GM12864 (cell line): ENCODE measurements at regions not wholly inside any gene's neighbourhood (a gene's known extent, or its start where the extent isn't known, plus 50 kb on each side); places are given as distances from the start of the nearest gene placed in this dataset.

Experiments used
- DNase-seq: peaks from one replicate; pipeline ENCODE4 v3.0.0-alpha.2; 2011; ENCODE audit warnings: low read depth
- H3K4me3 ChIP-seq: 2 replicates; pipeline ENCODE4 v1.5.1; 2011; ENCODE audit warnings: mild to moderate bottlenecking, low read depth, low read length, control low read depth
- TF ChIP-seq, protein P1 (sequence below): IDR thresholded peaks from 2 replicates; pipeline ENCODE4 v1.5.1; 2011; ENCODE audit warnings: low read depth, mild to moderate bottlenecking, moderate library complexity, low read length, control low read depth, inconsistent platforms; ENCODE audit errors: missing control alignments

DNA sequence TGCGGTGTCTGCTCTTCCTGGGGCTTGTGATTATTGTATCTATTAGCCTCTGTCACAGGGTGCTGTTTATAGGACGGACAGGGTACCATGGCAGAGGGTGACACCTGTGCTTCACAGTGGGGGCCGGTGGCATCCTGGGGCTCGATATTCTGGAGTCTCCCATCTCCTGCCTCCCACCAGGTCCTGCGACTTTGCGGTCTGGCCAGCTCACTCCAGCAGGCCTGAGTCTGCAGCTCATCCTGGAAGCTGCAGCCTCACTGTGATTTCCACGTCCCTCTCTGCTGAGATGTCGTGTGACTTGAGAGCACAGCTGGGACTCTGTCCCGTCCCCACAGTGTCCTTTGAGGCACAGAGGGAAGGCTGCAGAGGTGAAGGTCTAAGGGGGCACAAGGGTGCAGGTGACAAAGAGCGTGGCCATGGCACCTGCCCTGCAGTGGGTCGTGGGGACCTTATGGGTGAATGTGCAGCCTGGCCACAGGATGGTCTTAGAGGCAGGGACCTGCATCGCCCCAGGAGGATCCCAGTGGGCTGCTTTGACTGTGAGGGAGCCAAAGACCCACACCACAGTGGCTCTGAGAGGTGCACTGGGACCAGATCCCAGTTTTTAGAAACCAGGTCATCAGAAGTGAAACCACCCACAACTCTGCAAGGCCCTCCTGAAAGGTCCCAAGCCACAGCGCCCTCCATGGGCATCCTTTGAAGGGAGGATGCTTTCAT is 172.8 kb downstream of the KLF13 start:
- no peak for DNase-seq
- TF ChIP-seq, protein P1, sequence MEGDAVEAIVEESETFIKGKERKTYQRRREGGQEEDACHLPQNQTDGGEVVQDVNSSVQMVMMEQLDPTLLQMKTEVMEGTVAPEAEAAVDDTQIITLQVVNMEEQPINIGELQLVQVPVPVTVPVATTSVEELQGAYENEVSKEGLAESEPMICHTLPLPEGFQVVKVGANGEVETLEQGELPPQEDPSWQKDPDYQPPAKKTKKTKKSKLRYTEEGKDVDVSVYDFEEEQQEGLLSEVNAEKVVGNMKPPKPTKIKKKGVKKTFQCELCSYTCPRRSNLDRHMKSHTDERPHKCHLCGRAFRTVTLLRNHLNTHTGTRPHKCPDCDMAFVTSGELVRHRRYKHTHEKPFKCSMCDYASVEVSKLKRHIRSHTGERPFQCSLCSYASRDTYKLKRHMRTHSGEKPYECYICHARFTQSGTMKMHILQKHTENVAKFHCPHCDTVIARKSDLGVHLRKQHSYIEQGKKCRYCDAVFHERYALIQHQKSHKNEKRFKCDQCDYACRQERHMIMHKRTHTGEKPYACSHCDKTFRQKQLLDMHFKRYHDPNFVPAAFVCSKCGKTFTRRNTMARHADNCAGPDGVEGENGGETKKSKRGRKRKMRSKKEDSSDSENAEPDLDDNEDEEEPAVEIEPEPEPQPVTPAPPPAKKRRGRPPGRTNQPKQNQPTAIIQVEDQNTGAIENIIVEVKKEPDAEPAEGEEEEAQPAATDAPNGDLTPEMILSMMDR, result no peak
- H3K4me3 ChIP-seq, result no peak overlapping the region

DNA sequence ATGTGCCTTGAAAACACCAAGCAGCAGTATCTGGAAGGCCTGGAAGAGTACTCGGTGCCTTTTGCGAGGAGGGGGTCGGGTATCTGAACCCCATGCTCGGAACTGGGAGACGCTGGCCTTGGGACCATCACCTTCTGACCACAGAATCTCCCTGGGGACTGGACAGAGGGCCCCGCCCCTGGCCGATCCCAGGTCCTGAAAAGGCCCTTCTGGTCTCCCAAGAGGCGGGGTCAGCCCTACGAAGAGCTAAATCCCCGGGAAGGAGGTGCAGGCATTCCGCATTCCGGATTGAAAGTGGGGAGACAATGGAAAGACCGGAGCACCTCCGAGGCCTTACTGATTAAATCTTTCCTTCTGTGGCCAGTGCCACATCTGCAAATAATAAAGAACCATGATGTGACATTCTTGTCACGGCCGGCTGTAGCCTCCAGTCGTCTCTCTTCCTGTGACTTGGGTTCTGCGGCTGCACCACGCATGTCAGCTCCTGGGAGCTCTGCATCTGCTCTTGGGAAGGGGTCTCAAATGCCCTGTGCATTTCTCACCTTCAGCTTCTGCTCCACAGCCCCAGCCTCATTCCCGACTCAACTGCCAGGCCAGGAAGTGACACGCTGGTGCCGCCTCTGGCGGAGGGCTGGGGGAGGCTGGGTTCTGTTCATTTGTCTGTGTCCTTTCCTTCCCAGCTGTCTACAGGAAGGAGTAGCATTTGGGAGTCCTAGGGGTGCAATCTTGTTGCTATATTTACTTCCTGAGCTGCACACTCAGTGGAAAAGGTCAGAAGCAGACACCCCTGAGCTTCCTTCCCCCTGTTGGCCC is 173.5 kb downstream of the KLF13 start:
- no peak for DNase-seq
- TF ChIP-seq, protein P1, result no peak

DNA sequence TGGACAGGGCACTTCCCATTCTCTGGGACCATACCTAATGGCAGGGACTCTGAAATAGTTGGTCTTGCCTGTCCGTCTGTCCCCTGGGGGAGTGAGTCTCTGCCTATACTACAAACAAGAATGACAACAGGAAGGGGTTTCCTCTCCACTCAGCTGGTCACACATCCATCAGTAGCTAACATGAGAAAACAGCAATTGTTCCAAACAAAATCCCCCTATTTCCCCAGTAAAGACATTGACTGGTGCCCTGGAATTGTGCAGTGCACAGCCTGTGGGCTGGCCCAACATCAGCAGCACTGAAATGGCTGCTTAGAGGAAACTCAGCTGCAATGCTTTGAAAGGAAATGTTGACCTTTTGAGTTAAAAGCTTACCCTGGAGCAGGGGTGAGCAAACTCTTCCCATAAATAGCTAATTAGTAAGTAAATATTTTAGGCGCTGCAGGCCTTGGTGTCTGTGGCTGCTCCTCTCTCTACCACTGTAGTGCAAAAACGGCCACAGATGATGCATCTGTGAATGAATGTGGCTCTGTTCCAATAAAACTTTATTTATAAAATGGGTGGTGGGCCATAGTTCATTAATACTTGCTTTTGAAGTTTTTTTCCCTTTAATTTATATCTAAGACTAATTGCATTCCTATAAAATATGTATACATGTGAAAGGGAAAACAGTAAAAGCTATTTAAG is 174.3 kb downstream of the KLF13 start:
- TF ChIP-seq, protein P1, result no peak
- DNase-seq, result no peak
- H3K4me3 ChIP-seq, result no peak overlapping the region

More for the DNA sequence above, 173.5 kb downstream of the KLF13 start:
- H3K4me3 ChIP-seq, result no peak overlapping the region

DNA sequence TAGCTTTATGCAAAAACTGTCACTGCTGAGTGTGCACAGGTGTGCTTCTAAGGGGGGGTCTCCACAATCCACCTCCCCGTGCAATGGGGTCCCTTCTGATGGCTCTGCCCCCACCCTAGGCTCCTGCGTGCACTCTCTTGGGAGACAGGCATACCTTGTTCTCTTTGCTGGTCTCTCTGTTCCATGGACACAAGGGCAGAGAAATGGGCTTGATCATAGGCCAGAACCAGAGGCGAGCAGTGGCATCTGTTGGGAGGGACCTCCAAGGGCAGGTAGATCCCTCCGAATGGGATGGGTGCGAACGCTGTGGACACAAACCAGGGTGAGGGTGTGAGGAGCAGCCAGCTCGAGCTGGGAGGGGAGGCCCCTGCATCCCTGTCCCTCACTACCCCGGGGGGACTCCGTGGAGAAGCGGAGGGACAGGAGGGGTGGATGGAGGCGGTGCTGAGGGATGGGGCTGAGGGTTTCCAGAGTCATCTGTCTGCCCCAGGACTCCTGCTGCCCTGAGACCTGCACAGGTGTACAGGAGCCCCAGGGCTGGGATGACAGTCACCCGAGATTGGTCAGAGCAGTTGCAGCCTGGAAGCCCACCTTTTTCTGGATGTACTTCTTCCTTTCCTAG is 175.0 kb downstream of the KLF13 start:
- DNase-seq, result no peak
- TF ChIP-seq, protein P1, result no peak
- H3K4me3 ChIP-seq, result no peak overlapping the region

DNA sequence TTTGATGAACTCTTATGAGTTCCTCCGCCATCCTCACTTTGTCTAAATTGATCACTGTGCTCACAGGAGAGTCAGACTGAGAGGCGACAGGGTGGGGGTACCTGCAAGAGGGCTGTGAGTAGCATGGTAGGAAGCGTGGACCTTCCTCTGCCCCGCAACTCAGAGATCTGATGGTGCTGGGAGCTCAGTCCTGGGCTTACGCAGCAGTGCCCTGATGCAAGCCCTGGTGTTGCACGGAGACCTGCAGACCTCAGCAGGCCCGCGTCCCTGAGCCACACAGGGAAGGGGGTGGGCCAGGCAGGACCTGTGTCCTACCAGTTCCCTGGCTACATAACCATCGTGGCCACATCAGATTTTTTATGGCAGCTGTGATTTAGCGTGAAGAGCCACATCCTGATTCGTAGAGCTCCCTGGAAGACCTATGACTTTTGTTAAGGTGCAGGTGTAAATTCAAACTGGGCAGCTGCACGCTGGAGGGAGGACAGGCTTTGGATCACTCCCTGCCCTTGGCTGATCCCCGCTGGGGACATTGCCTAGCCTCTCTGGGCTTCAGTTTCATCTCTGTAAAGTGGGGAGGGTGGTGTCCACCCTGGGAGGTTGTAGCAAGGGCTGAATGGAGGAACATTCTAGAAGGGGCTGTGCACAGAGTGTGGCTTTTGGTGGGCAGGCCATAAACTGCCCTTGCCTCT is 176.1 kb downstream of the KLF13 start:
- TF ChIP-seq, protein P1, result no peak
- no peak for DNase-seq
- no peak overlapping the region for H3K4me3 ChIP-seq

DNA sequence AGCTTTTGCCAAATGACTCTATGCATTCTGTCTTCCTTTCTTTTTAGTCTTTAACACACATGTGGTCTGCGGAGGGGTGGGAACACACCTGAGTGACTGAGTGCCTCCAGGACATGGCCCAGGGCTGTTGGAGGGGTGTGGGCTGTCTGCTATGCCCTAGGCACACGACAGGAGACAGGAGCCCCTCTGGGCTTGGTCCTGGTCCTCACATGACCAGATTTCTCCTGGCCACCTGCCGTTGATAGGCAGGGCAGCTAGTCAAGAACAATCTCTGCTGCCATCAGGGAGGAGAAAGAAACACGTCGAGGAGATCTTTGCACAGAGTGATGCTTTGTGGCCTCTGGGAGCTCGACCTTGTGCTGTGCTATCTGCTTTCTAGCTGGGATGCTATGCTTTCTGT is 176.6 kb downstream of the KLF13 start:
- TF ChIP-seq, protein P1, result no peak
- DNase-seq, result no peak
- no peak overlapping the region for H3K4me3 ChIP-seq
